OCI-LY3 (cell line): ENCODE measurements at regions not wholly inside any gene's neighbourhood (a gene's known extent, or its start where the extent isn't known, plus 50 kb on each side); places are given as distances from the start of the nearest gene placed in this dataset.

Experiments used
- H2AFZ ChIP-seq: fragments of 200-600, 300-600 bp; shearing (Covaris generic); 2 replicates; pipeline ENCODE4 v1.6.0; 2014; ENCODE audit warnings: antibody characterized with exemption, low read depth, low read length
- H3K27ac ChIP-seq: fragments of 200-600, 300-600 bp; sonication (generic); 2 replicates; pipeline ENCODE4 v1.5.1; 2014; ENCODE audit warnings: mild to moderate bottlenecking, low read length, moderate library complexity, mixed read lengths
- H3K27me3 ChIP-seq: fragments of 200-600, 300-600 bp; sonication (generic); 2 replicates; pipeline ENCODE4 v1.6.1; 2014; ENCODE audit warnings: low read depth, low read length, mixed read lengths
- H3K36me3 ChIP-seq: fragments of 200-600, 300-600 bp; sonication (generic); replicated peaks from 2 replicates; pipeline ENCODE3; 2014; ENCODE audit warnings: low read depth, low read length, mixed read lengths
- H3K4me1 ChIP-seq: fragments of 300-600, 200-600 bp; sonication (generic); 2 replicates; pipeline ENCODE4 v1.6.1; 2014; ENCODE audit warnings: low read length, mixed read lengths
- H3K4me2 ChIP-seq: fragments of 200-600, 300-600 bp; sonication (generic); 2 replicates; pipeline ENCODE4 v1.6.1; 2014; ENCODE audit warnings: low read length, mixed read lengths
- H3K4me3 ChIP-seq: fragments of 300-600, 200-600 bp; sonication (generic); 2 replicates; pipeline ENCODE4 v1.5.1; 2014; ENCODE audit warnings: antibody characterized with exemption, mild to moderate bottlenecking, low read length, moderate library complexity
- H3K79me2 ChIP-seq: fragments of 300-600, 200-600 bp; shearing (Covaris generic); 2 replicates; pipeline ENCODE4 v1.6.1; 2014; ENCODE audit warnings: mild to moderate bottlenecking, low read length, mixed read lengths
- H3K9ac ChIP-seq: fragments of 300-600, 200-600 bp; shearing (Covaris generic); 2 replicates; pipeline ENCODE4 v1.6.0; 2014; ENCODE audit warnings: mild to moderate bottlenecking, low read length, moderate library complexity
- H3K9me3 ChIP-seq: fragments of 200-600, 300-600 bp; shearing (Covaris generic); 2 replicates; pipeline ENCODE4 v1.6.1; 2014; ENCODE audit warnings: low read length, mixed read lengths; ENCODE audit not compliant: insufficient read depth
- H4K20me1 ChIP-seq: fragments of 200-600, 300-600 bp; sonication (generic); 2 replicates; pipeline ENCODE4 v1.6.1; 2016; ENCODE audit warnings: low read length, mixed read lengths; ENCODE audit not compliant: insufficient read depth
- CTCF ChIP-seq: fragments of 200-600, 300-600 bp; sonication (generic); IDR thresholded peaks from 2 replicates; pipeline ENCODE4 v1.5.1; 2014; ENCODE audit warnings: antibody characterized with exemption, low read length, low read depth
- EZH2phosphoT487 ChIP-seq: fragments of 200-600 bp; shearing (Covaris generic); IDR thresholded peaks from 2 replicates; pipeline ENCODE4 v1.6.1; 2018; ENCODE audit warnings: antibody characterized with exemption, mixed run types, low read depth

DNA sequence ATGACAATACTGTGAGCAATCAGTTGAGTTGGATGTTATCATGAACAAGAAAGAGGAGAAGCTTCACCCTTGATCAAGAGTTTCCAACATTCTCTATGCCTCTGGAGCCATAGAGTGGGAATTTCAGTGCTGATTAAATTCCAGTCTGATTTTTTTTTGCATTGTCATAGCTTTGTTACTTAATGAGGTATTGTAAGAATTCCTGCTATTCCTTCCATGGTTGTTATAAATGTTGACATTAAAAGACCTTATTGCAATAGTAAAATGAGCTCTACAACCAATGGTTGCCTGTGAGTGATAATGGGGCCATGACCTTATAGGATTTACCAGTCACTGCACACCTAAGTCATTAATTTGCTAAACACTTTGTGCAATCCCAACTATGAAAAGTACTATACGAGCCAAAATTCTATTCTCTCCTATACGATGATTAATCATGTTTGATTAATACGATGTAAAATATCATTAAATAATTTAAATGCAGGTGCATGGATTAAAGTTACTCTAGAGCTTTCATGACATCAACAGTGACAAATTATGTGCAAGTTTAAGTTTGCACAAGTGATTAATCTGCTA lies 353.2 kb upstream of the KLF6 start:
- Histone ChIP-seq H2AFZ (no peak overlapping the region), H3K4me3 (no peak overlapping the region), H3K9ac (no peak overlapping the region), H4K20me1 (no peaks in the 10 kb centered on the region), H3K4me2 (no peak overlapping the region), H3K36me3 (no peaks in the 10 kb centered on the region), H3K27ac (no peak overlapping the region), H3K27me3 (peaks cover 13% of the 10 kb centered on the region), H3K4me1 (peaks cover 20% of the 10 kb centered on the region), H3K9me3 (no peaks in the 10 kb centered on the region; the same call in 1 of the 2 replicates), H3K79me2 (no peaks in the 10 kb centered on the region)
- TF ChIP-seq EZH2phosphoT487 (no peak), CTCF (no peak)

DNA sequence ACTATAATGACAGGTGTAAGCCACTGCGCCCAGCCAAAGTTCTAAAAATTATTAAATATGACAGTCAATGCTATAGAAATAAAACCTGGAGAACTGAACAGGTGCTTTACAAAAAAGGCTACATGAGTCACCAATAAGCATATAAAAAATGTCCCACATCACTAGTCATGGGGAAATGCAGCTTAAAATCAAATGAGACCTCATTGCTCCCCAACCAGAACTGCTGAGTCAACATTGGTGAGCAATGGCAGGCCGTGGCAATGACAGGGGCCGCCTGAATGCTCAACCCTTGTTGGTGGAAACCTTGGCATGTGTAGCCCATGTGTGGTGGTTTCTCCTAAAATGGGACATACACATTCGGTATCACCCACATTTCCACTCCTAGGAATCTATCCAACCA lies 352.3 kb upstream of the KLF6 start:
- Histone ChIP-seq H3K9me3 (no peaks in the 10 kb centered on the region; the same call in 1 of the 2 replicates), H3K4me1 (peaks cover 27% of the 10 kb centered on the region), H3K9ac (no peak overlapping the region), H3K27me3 (peaks cover 13% of the 10 kb centered on the region), H4K20me1 (no peaks in the 10 kb centered on the region), H3K27ac (no peak overlapping the region), H3K36me3 (no peaks in the 10 kb centered on the region), H3K4me3 (no peak overlapping the region), H2AFZ (no peak overlapping the region), H3K4me2 (no peak overlapping the region), H3K79me2 (no peaks in the 10 kb centered on the region)
- TF ChIP-seq EZH2phosphoT487 (no peak), CTCF (no peak)

GRCh38 chr10:4136121-4136520 lies 351.1 kb upstream of the KLF6 start:
- Histone ChIP-seq H3K36me3 (no peaks in the 10 kb centered on the region), H3K27me3 (peaks cover 13% of the 10 kb centered on the region), H2AFZ (no peak overlapping the region), H3K4me1 (peaks cover 34% of the 10 kb centered on the region), H3K79me2 (no peaks in the 10 kb centered on the region), H3K4me3 (no peak overlapping the region), H3K27ac (no peak overlapping the region), H3K4me2 (peak overlapping the region; percentile 35), H3K9ac (no peak overlapping the region), H4K20me1 (no peaks in the 10 kb centered on the region), H3K9me3 (no peaks in the 10 kb centered on the region; the same call in 1 of the 2 replicates)
- TF ChIP-seq EZH2phosphoT487 (no peak), CTCF (no peak)

DNA sequence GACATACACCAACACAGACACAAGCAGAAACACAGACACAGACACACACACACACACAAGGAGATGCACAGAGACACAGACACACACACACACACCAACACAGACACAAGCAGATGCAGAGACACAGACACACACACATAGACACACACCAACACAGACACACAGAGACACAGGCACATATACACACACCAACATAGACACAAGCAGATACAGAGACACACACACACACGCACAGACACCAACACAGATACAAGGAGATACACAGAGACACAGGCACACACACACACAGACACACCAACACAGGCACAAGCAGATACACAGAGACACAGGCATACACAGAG lies 347.2 kb upstream of the KLF6 start:
- H3K79me2 ChIP-seq: no peaks in the 10 kb centered on the region
- H3K9ac ChIP-seq: peak overlapping the region; percentile 70; the same call in 1 of the 2 replicates
- H3K27me3 ChIP-seq: peaks cover 20% of the 10 kb centered on the region
- no peak for TF ChIP-seq EZH2phosphoT487
- peak overlapping the region; percentile 63 for H3K4me3 ChIP-seq
- peaks cover 72% of the 10 kb centered on the region for H3K4me1 ChIP-seq
- H3K4me2 ChIP-seq: peak overlapping the region; percentile 77
- H3K36me3 ChIP-seq: no peaks in the 10 kb centered on the region
- no peaks in the 10 kb centered on the region for H3K9me3 ChIP-seq
- peak overlapping the region; percentile 69 for H3K27ac ChIP-seq
- H4K20me1 ChIP-seq: no peaks in the 10 kb centered on the region
- H2AFZ ChIP-seq: no peak overlapping the region
